Thyroid gland (tissue), 4 donors: ENCODE measurements at regions not wholly inside any gene's neighbourhood (a gene's known extent, or its start where the extent isn't known, plus 50 kb on each side); places are given as distances from the start of the nearest gene placed in this dataset.

Experiments used
- DNase-seq, 2 donors: peaks; one replicate each; pipeline ENCODE4 v3.0.0-alpha.2; 2019
- H3K27ac ChIP-seq, 3 donors: fragments of 200-600 bp; sonication (generic); 1 replicate in 2 of 3; 2 replicates in 1 of 3; pipeline ENCODE4 v1.5.1; 2016 to 2019; ENCODE audit warnings: mild to moderate bottlenecking in 1 of 3, moderate library complexity in 1 of 3
- H3K27me3 ChIP-seq: fragments of 200-600 bp; sonication (generic); one replicate; pipeline ENCODE4 v1.5.1; 2019
- H3K36me3 ChIP-seq, 2 donors: fragments of 200-600 bp; sonication (generic); one replicate each; pipeline ENCODE4 v1.5.1; 2016 to 2019
- H3K4me1 ChIP-seq, 2 donors: fragments of 200-600 bp; sonication (generic); one replicate each; pipeline ENCODE4 v1.5.1; 2017 to 2019
- H3K4me3 ChIP-seq, 3 donors: fragments of 200-600 bp; sonication (generic); replicated peaks in 1 of 3; 1 replicate in 2 of 3; 2 replicates in 1 of 3; pipeline ENCODE4 v1.5.1; 2016; ENCODE audit warnings: mild to moderate bottlenecking in 1 of 3
- H3K9me3 ChIP-seq: fragments of 200-600 bp; sonication (generic); one replicate; pipeline ENCODE4 v1.5.1; 2017
- POLR2A ChIP-seq, 2 donors: fragments of 450-650 bp; IDR thresholded peaks; one replicate each; pipeline ENCODE4 v1.6.1; 2017; ENCODE audit warnings: antibody characterized with exemption in 2 of 2, mild to moderate bottlenecking in 2 of 2, moderate library complexity in 1 of 2
- WGBS, 2 donors: methylation state at CpG; one replicate each; pipeline ENCODE4 v1.1.5; 2017; 5-methylcytosine and 5-hydroxymethylcytosine counted together
- intact Hi-C: fragments of 100-400 bp; cut with DNase I; formaldehyde crosslinking; loops from one replicate; pipeline ENCODE4 v1.15.1; 2023
- TF ChIP-seq, protein P1 (sequence below), 6 experiments: fragments of 200-600 bp in 3 of 6; fragments of 450-650 bp in 3 of 6; sonication (generic) in 3 of 6; IDR thresholded peaks; one replicate each; pipeline ENCODE4 v1.5.1; 2016 to 2019; ENCODE audit warnings: antibody characterized with exemption in 6 of 6, mild to moderate bottlenecking in 2 of 6, inconsistent platforms in 1 of 6, moderate library complexity in 1 of 6

DNA sequence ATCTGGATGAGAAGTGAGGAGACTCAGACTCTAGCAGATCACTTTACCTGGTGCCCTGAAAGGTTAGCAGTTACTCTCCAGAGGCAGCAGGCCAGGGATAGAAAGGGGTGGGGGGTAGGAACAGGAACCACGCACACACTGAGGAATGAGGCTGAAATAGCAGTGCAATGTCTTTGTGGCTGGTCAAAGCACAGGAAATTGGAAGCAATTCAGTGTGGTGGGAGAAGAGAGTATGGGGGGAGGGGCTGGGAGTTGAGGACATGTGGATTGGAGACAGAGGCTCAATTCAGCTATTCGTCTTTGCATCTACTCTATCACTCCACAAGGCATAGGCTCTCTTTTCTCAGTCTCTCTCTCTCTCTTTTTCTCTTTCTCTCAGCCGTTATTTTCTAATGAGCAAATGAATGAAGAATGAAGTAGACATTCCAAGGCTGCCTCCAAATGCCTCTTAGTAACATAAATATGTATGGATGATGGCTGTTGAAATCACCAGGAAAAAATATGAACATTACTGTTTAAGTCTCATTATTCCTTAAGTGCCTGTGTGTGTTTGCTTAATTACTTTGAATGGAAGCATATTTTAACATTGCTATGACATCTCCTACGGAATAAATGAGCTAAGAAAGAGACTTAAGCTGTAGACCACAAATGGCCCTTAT, 979.4 kb downstream of the TSN start:
- intact Hi-C loops, result no loop called here
- DNase-seq, result no peak
- H3K9me3 ChIP-seq, result no peaks in the 10 kb centered on the region
- no peaks in the 10 kb centered on the region for H3K27me3 ChIP-seq
- no peaks in the 10 kb centered on the region for H3K4me1 ChIP-seq
- H3K36me3 ChIP-seq, result no peaks in the 10 kb centered on the region
- no peak overlapping the region for H3K4me3 ChIP-seq
- TF ChIP-seq POLR2A (IDR thresholded peaks at IDR 0.05), result no peak
- TF ChIP-seq, protein P1, sequence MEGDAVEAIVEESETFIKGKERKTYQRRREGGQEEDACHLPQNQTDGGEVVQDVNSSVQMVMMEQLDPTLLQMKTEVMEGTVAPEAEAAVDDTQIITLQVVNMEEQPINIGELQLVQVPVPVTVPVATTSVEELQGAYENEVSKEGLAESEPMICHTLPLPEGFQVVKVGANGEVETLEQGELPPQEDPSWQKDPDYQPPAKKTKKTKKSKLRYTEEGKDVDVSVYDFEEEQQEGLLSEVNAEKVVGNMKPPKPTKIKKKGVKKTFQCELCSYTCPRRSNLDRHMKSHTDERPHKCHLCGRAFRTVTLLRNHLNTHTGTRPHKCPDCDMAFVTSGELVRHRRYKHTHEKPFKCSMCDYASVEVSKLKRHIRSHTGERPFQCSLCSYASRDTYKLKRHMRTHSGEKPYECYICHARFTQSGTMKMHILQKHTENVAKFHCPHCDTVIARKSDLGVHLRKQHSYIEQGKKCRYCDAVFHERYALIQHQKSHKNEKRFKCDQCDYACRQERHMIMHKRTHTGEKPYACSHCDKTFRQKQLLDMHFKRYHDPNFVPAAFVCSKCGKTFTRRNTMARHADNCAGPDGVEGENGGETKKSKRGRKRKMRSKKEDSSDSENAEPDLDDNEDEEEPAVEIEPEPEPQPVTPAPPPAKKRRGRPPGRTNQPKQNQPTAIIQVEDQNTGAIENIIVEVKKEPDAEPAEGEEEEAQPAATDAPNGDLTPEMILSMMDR (IDR thresholded peaks at IDR 0.05), result no peak
- WGBS, 2 donors, result 70 to 75% methylated on average over 4 of the region's 4 CpGs
- no peak overlapping the region for H3K27ac ChIP-seq

DNA sequence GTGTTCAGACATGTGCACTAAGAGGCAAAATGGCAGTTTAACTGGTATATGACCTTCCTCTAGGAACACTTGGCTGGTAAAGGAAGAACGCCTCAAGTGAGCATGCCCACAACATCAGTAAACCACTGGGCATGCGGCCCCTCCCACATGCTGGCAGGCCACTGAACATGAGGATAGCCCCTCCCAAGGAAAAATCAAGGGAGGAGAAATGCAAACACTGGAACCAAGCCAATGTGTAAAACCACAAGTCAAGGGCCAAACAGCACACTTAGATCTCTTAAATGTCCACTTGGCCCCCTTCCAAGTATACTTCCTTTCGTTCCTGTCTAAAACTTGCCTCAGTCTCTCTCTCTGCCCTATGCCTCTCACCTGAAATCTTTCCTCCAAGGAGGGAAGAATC, 980.8 kb downstream of the TSN start:
- intact Hi-C loops, result no loop called here
- H3K27me3 ChIP-seq, result no peaks in the 10 kb centered on the region
- H3K27ac ChIP-seq, result no peak overlapping the region
- no peaks in the 10 kb centered on the region for H3K9me3 ChIP-seq
- no peaks in the 10 kb centered on the region for H3K36me3 ChIP-seq
- no peak for DNase-seq
- no peaks in the 10 kb centered on the region for H3K4me1 ChIP-seq
- TF ChIP-seq POLR2A (IDR thresholded peaks at IDR 0.05), result no peak
- TF ChIP-seq, protein P1 (IDR thresholded peaks at IDR 0.05), result no peak
- H3K4me3 ChIP-seq, result no peak overlapping the region
- 23 to 34% methylated on average over 3 of the region's 3 CpGs for WGBS, 2 donors

DNA sequence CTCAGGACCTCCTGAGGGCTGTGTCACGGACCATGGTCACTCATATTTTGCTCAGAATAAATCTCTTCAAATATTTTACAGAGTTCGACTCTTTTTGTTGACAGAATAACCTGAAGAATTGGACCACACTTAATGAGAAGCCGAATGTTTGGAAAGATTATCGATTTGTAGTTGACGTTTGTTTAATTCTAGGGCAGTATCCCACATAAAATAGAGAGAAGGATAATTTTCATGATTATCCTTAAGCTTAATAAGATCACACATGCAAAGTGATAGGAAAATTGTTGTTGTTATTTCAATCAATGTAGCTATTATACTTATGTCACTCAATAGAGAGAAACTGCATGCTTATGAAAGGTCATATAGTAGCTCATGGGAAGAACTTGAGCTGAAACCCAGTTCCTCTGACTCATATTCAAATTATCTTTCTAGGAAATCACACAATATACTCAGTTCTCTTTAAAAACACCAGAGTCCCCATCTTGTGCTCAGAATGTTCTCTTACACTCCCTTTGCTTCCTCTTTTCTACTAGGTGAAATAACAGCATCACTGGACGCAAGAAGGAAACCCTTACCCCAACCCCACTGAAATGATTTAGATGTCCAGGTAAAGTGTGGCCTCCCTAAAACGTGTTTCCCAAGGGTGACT, 982.1 kb downstream of the TSN start:
- Histone ChIP-seq H3K4me3 (no peak overlapping the region), H3K27me3 (no peaks in the 10 kb centered on the region), H3K9me3 (no peaks in the 10 kb centered on the region), H3K27ac (no peak overlapping the region), H3K4me1 (no peaks in the 10 kb centered on the region), H3K36me3 (no peaks in the 10 kb centered on the region)
- no peak for TF ChIP-seq POLR2A (IDR thresholded peaks at IDR 0.05)
- TF ChIP-seq, protein P1 (IDR thresholded peaks at IDR 0.05), result no peak
- DNase-seq, result no peak
- intact Hi-C loops, result no loop called here
- 87 to 90% methylated on average over 7 of the region's 7 CpGs for WGBS, 2 donors

DNA sequence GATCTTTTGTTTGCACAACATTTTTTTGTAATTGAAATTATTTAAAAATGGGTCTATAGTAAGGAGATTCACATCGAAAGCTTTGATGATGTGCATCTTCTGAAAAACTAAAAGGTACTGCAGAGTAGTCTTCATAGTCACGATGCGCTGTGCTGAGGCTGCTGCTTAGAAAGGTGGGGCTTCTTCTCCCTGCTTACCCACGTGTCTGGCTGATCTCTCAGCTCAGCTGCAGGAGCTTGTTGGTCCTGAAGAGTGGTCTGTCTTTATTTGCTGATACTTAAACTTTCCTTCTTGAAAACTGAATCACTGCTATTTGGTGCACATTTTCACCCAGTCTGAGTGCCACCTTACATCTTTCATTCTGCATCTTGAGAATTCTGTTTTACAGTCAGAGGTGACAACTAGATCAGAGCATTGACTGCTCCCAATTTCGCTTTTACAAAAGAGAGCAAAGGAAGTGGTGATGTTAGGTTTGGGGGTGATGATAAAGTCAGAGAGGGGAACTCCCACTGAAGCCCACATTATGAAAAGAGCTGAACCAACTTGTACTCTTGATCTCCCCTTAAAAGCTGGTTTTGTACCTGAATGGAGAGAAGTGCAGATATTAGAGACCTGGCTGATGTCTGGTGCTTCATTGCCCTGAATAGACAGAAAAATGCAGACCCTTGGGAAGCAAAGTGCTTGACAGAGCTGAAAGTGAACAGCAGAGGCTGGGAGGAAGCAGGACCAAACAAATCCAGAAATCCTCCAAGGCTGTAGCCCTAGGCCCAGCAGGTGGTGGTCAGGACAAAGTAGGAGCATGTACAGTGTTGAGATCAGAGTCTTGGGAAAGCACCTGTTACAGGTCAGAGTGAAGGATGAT, 984.5 kb downstream of the TSN start:
- Histone ChIP-seq H3K4me3 (no peak overlapping the region), H3K36me3 (no peaks in the 10 kb centered on the region), H3K9me3 (no peaks in the 10 kb centered on the region), H3K27me3 (no peaks in the 10 kb centered on the region), H3K27ac (no peak overlapping the region), H3K4me1 (no peaks in the 10 kb centered on the region)
- no peak for DNase-seq
- 64 to 73% methylated on average over 5 of the region's 5 CpGs for WGBS, 2 donors
- intact Hi-C loops, result no loop called here
- TF ChIP-seq, protein P1 (IDR thresholded peaks at IDR 0.05), result no peak
- no peak for TF ChIP-seq POLR2A (IDR thresholded peaks at IDR 0.05)

DNA sequence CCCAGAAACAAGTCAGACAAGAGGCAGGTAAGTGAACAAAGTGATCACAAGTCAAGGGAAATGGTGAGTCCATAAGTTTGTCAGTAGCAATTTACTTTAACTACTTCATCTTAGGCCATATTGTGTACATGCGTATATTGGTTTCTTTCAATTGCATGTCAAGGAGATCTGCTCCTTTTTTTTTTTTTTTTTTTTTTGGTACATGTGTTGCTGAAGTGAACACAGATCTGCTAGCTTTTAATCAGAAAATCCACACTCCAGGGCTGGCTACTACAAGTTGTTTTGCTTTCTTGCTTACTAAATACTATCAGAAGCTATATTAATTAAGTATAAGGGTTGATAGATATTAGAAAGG, 985.1 kb downstream of the TSN start:
- TF ChIP-seq, protein P1 (IDR thresholded peaks at IDR 0.05), result no peak
- no peak for TF ChIP-seq POLR2A (IDR thresholded peaks at IDR 0.05)
- no peak for DNase-seq
- intact Hi-C loops, result no loop called here
- WGBS, 2 donors, result 91 to 92% methylated on average over 1 of the region's 1 CpG
- Histone ChIP-seq H3K4me3 (no peak overlapping the region), H3K4me1 (no peaks in the 10 kb centered on the region), H3K9me3 (no peaks in the 10 kb centered on the region), H3K36me3 (no peaks in the 10 kb centered on the region), H3K27ac (no peak overlapping the region), H3K27me3 (no peaks in the 10 kb centered on the region)
